Thoracic aorta (tissue), 2 donors: ENCODE measurements at regions not wholly inside any gene's neighbourhood (a gene's known extent, or its start where the extent isn't known, plus 50 kb on each side); places are given as distances from the start of the nearest gene placed in this dataset.

ENCODE experiments used
- ATAC-seq: fragments of 150-250 bp; one replicate; pipeline ENCODE4 v1.8.0; 2017; ENCODE audit warnings: low read depth; ENCODE audit not compliant: insufficient number of reproducible peaks, low FRiP score
- DNase-seq: peaks from one replicate; pipeline ENCODE4 v3.0.0-alpha.2; 2020; ENCODE audit warnings: low spot score
- H3K27ac ChIP-seq, 2 donors: fragments of 200-600 bp; sonication (generic); 1 replicate in 1 of 2; 2 replicates in 1 of 2; pipeline ENCODE4 v1.5.1; 2016; ENCODE audit warnings: mild to moderate bottlenecking in 2 of 2, moderate library complexity in 2 of 2
- H3K27me3 ChIP-seq: fragments of 200-600 bp; sonication (generic); replicated peaks from 2 replicates; pipeline ENCODE4 v1.6.0; 2016; ENCODE audit warnings: mild to moderate bottlenecking; ENCODE audit not compliant: insufficient read depth
- H3K36me3 ChIP-seq: fragments of 200-600 bp; sonication (generic); one replicate; pipeline ENCODE4 v1.5.1; 2016
- H3K4me1 ChIP-seq, 2 donors: fragments of 200-600 bp; sonication (generic); 1 replicate in 1 of 2; 2 replicates in 1 of 2; pipeline versions ENCODE4 v1.5.1 to v1.6.0; 2016; ENCODE audit warnings: low read depth in 2 of 2, mild to moderate bottlenecking in 1 of 2; ENCODE audit not compliant: control insufficient read depth in 1 of 2
- H3K4me3 ChIP-seq: fragments of 200-600 bp; sonication (generic); 2 replicates; pipeline ENCODE4 v1.5.1; 2016; ENCODE audit warnings: mild to moderate bottlenecking
- H3K9me3 ChIP-seq: fragments of 200-600 bp; sonication (generic); 2 replicates; pipeline ENCODE4 v1.5.1; 2016
- TF ChIP-seq, protein P1 (sequence below): fragments of 200-600 bp; sonication (generic); IDR thresholded peaks from one replicate; pipeline ENCODE4 v1.5.1; 2019; ENCODE audit warnings: antibody characterized with exemption

DNA sequence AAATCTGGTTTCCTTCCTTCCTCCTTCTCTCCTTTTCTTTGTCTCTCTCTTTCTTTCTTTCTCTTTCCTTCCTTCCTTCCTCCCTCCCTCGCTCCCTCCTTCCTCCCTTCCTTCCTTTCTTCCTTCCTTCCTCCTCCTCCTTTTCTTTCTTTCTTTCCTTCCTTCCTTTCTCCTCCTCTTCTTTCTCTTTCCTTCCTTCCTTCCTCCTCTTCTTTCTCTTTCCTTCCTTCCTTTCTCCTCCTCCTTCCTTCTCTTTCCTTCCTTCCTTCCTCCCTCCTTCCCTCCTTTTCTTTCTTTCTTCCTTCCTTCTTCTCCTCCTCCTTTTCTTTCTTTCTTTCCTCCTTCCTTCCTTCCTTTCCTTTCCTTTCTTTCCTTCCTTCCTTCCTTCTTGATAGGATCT is 61.2 kb downstream of the VIP start:
- Histone ChIP-seq H3K36me3 (no peaks in the 10 kb centered on the region), H3K4me1 (no peaks in the 10 kb centered on the region), H3K27ac (no peak overlapping the region), H3K4me3 (no peak overlapping the region), H3K9me3 (no peaks in the 10 kb centered on the region), H3K27me3 (no peaks in the 10 kb centered on the region)
- ATAC-seq (no peak), DNase-seq (no peak)
- TF ChIP-seq, protein P1, sequence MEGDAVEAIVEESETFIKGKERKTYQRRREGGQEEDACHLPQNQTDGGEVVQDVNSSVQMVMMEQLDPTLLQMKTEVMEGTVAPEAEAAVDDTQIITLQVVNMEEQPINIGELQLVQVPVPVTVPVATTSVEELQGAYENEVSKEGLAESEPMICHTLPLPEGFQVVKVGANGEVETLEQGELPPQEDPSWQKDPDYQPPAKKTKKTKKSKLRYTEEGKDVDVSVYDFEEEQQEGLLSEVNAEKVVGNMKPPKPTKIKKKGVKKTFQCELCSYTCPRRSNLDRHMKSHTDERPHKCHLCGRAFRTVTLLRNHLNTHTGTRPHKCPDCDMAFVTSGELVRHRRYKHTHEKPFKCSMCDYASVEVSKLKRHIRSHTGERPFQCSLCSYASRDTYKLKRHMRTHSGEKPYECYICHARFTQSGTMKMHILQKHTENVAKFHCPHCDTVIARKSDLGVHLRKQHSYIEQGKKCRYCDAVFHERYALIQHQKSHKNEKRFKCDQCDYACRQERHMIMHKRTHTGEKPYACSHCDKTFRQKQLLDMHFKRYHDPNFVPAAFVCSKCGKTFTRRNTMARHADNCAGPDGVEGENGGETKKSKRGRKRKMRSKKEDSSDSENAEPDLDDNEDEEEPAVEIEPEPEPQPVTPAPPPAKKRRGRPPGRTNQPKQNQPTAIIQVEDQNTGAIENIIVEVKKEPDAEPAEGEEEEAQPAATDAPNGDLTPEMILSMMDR = no peak

DNA sequence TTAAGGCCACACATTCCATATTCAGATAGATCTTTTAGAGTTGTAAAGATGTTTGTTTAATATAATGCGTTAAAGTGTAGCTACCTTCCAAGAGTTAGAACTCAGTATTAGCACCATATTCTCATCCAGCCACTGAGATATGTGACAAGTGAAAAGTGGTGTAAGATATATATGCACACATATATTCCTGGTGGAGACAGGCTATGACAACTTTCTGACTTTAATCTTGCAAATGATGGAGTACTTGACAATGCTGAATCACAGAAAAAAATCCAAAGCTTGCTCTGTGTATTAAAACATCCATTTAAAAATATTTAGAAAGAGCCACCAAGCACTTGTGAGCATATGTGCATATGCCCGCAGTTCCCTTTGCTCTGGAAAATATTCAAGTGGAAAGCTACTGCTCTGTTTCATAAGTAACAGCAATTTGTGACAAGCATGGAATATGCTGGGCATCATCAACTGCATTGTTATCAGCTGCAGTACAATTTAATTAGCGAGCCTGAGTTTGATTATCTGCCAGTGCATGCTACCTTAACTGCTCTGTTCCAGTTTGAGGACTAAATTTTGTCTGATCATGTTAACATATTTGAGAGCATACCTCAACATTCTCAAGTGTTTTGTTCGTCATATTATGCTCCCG is 64.8 kb downstream of the VIP start:
- TF ChIP-seq, protein P1 = no peak
- no peak for ATAC-seq
- H3K9me3 ChIP-seq = no peaks in the 10 kb centered on the region
- no peak for DNase-seq
- H3K27ac ChIP-seq = no peak overlapping the region
- H3K27me3 ChIP-seq = no peaks in the 10 kb centered on the region
- H3K4me3 ChIP-seq = no peak overlapping the region
- no peaks in the 10 kb centered on the region for H3K36me3 ChIP-seq
- no peaks in the 10 kb centered on the region for H3K4me1 ChIP-seq

DNA sequence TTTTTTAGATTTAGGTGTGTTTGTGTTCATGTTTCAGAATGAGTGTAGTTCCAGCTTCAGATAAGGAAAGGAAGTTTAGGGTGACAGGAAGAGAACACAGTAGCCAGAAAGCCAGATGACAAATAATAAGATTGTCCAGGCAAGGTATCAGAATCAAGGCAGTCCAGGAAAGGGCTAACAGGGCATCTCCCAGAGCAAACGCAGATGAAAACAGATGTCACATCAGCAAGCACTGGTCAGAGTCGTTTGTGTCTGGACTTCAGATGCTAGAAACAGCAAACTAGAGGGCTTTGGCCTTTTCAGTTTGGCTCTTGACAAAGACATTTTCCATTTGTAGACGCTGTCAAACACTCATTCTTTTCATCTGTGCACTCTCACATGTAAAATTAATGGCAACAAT is 65.5 kb downstream of the VIP start:
- Histone ChIP-seq H3K9me3 (no peaks in the 10 kb centered on the region), H3K4me3 (no peak overlapping the region), H3K36me3 (no peaks in the 10 kb centered on the region), H3K27me3 (no peaks in the 10 kb centered on the region), H3K27ac (no peak overlapping the region), H3K4me1 (no peaks in the 10 kb centered on the region)
- ATAC-seq = no peak
- no peak for DNase-seq
- TF ChIP-seq, protein P1 = no peak

DNA sequence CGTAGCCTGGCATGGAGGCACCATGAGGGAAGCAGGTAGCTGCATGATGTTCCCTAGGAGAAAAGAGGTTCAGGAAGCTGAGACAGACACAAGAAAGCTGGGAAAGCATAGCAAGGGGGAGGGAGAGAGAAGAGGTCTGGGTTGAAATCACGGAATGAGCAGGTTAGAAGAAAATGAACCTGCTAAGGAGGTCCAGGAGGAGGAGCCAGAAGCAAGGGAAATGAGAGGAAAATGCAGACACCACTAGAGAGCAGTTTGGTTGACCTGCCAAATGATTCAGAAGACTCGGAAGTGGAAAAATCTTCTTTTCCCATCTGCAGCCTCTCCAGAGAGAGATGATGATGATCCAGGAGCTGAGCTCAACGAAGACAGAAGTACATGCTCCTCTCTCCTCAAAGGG is 70.9 kb downstream of the VIP start:
- Histone ChIP-seq H3K4me1 (no peaks in the 10 kb centered on the region), H3K9me3 (no peaks in the 10 kb centered on the region), H3K27me3 (no peaks in the 10 kb centered on the region), H3K36me3 (no peaks in the 10 kb centered on the region), H3K27ac (no peak overlapping the region), H3K4me3 (no peak overlapping the region)
- TF ChIP-seq, protein P1 = no peak
- ATAC-seq (no peak), DNase-seq (no peak)

DNA sequence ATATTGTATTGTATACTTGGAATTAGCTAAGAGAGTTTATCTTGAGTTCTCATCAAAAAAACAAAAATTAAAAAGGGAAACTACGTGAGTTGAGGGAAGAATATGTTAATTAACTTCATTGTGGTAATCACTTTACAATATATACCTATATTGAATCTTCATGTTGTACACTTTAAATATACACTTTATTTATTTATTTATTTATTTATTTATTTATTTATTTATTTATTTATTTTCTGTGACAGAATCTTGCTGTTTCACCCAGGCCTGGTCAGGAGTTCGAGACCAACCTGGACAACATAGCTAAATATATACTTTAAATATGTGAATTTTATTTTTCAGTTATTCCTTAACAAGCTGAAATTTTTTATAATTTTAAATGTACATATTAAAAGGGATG is 74.1 kb downstream of the VIP start:
- Histone ChIP-seq H3K4me1 (no peaks in the 10 kb centered on the region), H3K4me3 (no peak overlapping the region), H3K36me3 (no peaks in the 10 kb centered on the region), H3K27me3 (no peaks in the 10 kb centered on the region), H3K9me3 (no peaks in the 10 kb centered on the region), H3K27ac (no peak overlapping the region)
- DNase-seq = no peak
- TF ChIP-seq, protein P1 = no peak
- no peak for ATAC-seq
